ENCODE measurements at regions not wholly inside any gene's neighbourhood (a gene's known extent, or its start where the extent isn't known, plus 50 kb on each side); places are given as distances from the start of the nearest gene placed in this dataset.

GRCh38 chr3:84759361-84759760 lies 199.4 kb upstream of the CADM2 start:
- intact Hi-C loops (cut with DNase I; ENCODE audit: low total_unique reads) = no loop called here
- no peak overlapping the region for H3K4me3 ChIP-seq
- H3K27ac ChIP-seq = no peak overlapping the region
- H3K27me3 ChIP-seq = no peaks in the 10 kb centered on the region
- DNase-seq = no peak
- H3K4me1 ChIP-seq = no peaks in the 10 kb centered on the region
- TF ChIP-seq POLR2A (IDR thresholded peaks at IDR 0.05) (no peak), CTCF (IDR thresholded peaks at IDR 0.05) (no peak)
- H3K9me3 ChIP-seq = no peaks in the 10 kb centered on the region
- H3K36me3 ChIP-seq = no peaks in the 10 kb centered on the region

- intact Hi-C loops (cut with DNase I; ENCODE audit: low total_unique reads) = no loop called here
- Histone ChIP-seq H3K27me3 (no peaks in the 10 kb centered on the region), H3K4me3 (no peak overlapping the region), H3K4me1 (no peaks in the 10 kb centered on the region), H3K27ac (no peak overlapping the region), H3K36me3 (no peaks in the 10 kb centered on the region), H3K9me3 (no peaks in the 10 kb centered on the region)
- TF ChIP-seq CTCF (IDR thresholded peaks at IDR 0.05) (no peak), POLR2A (IDR thresholded peaks at IDR 0.05) (no peak)
- no peak for DNase-seq
Observed at GRCh38 chr3:84772841-84773240, 185.9 kb upstream of the CADM2 start.

- no peak overlapping the region for H3K4me3 ChIP-seq
- no peaks in the 10 kb centered on the region for H3K27me3 ChIP-seq
- no peaks in the 10 kb centered on the region for H3K36me3 ChIP-seq
- H3K27ac ChIP-seq = no peak overlapping the region
- TF ChIP-seq POLR2A (IDR thresholded peaks at IDR 0.05) (no peak), CTCF (IDR thresholded peaks at IDR 0.05) (no peak)
- DNase-seq = no peak
- intact Hi-C loops (cut with DNase I; ENCODE audit: low total_unique reads) = no loop called here
- no peaks in the 10 kb centered on the region for H3K9me3 ChIP-seq
- no peaks in the 10 kb centered on the region for H3K4me1 ChIP-seq
Observed at GRCh38 chr3:84783281-84783680, 175.5 kb upstream of the CADM2 start.

GRCh38 chr3:84789961-84790360 lies 168.8 kb upstream of the CADM2 start:
- H3K4me3 ChIP-seq = no peak overlapping the region
- no peak for DNase-seq
- no peak for TF ChIP-seq CTCF (IDR thresholded peaks at IDR 0.05)
- TF ChIP-seq POLR2A (IDR thresholded peaks at IDR 0.05) = no peak
- H3K9me3 ChIP-seq = no peaks in the 10 kb centered on the region
- no peaks in the 10 kb centered on the region for H3K36me3 ChIP-seq
- no peak overlapping the region for H3K27ac ChIP-seq
- H3K4me1 ChIP-seq = no peaks in the 10 kb centered on the region
- no peaks in the 10 kb centered on the region for H3K27me3 ChIP-seq
- intact Hi-C loops (cut with DNase I; ENCODE audit: low total_unique reads) = no loop called here

- intact Hi-C loops (cut with DNase I; ENCODE audit: low total_unique reads) = no loop called here
- no peak for DNase-seq
- no peaks in the 10 kb centered on the region for H3K27me3 ChIP-seq
Observed at GRCh38 chr3:84806958-84807357, 151.8 kb upstream of the CADM2 start.

More at GRCh38 chr3:84806958-84807357, 151.8 kb upstream of the CADM2 start:
- no peak overlapping the region for H3K27ac ChIP-seq
- no peaks in the 10 kb centered on the region for H3K4me1 ChIP-seq
- no peaks in the 10 kb centered on the region for H3K36me3 ChIP-seq
- TF ChIP-seq POLR2A (IDR thresholded peaks at IDR 0.05) (no peak), CTCF (IDR thresholded peaks at IDR 0.05) (no peak)
- H3K4me3 ChIP-seq = no peak overlapping the region
- no peaks in the 10 kb centered on the region for H3K9me3 ChIP-seq

Data from uterus (tissue), 3 donors.